COLO668 (cell line): ENCODE measurements at regions not wholly inside any gene's neighbourhood (a gene's known extent, or its start where the extent isn't known, plus 50 kb on each side); places are given as distances from the start of the nearest gene placed in this dataset.

Experiments used
- DNase-seq: peaks from one replicate; lab custom pipeline; 2025; ENCODE audit not compliant: unreplicated experiment; lab: John Stamatoyannopoulos, UW

GRCh38 chr1:201609661-201610318, 70.9 kb downstream of the NAV1 start:
- DNase-seq: no peak

GRCh38 chr1:201610858-201611257, 71.9 kb downstream of the NAV1 start:
- DNase-seq: no peak

- no peak for DNase-seq
These were observed 73.7 kb downstream of the NAV1 start for GRCh38 chr1:201612645-201613044.

DNA sequence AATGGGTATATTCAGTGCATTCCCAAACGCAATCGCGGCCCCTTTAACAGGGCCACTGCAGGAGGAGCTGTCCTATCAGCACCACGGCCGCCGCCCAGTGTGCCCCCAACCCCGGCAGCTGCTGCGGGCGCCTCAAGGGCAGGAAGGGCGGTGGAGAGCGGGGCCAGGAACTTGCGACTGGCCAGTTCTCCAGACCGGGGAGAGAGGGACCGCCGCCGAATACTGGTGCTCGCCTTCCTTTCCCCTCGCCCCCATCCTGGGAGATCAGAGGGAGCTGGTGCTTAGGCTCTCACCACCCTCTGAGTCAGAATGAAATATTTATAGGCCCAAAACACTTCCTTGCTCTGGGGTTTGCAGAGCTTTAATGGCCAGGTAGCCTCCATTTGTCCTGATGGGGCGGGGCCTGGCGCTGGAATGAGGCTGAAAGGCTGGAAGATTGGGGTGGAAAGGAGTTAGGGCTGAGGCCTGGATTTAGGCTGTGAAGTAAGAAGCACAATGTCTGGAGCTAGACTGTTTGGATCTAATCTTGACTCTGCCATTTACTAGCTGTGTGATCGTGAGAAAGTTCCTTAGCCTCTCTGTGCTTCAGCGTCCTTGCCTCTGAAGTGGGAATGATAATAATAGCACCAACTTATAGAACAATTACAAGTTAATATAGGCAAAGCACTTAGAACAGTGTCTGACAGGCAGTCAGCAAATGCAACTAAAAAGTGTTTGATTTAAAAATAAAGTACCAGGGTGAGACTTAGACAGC, 75.5 kb downstream of the NAV1 start:
- DNase-seq: no peak

GRCh38 chr1:201617157-201617556, 78.2 kb downstream of the NAV1 start:
- no peak for DNase-seq

DNA sequence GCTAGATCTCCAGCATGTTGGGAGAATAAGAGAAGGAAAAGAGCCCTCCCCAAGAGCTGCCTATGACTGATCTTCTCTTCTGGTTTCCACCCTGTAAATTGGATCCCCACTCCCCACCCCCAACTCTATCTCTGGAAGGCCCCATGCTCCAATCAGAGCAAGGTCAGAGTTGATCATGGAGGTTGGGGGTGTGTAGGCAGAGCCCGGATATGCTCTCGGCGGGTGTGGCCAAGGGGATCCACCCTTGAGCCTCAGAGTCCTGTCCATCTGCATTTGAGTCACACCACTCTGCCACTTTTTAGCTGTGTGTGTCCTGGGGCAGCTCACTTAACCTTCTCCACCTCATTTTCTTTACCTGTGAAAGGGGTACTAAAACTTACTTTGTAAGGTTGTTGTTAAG, 79.5 kb downstream of the NAV1 start:
- DNase-seq: no peak

DNA sequence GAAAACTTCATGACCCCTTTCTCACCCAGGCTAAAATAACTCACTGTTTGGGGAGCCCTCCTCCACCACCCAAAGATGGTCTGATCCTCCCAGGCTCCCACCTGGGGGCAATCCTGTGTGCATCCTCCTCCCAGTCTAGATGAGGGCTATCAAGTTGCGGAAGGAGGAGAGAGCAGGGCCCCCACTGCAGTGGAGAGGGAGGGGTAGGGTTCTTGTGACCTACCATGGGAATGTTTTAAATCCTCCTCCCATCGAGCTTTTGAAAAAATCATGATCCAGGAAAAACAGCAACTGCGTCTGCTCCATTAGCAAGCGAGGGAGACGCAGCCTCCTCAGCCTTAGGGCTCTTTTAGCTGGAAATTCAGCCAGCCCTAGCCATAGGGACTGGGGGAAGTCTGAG, 80.0 kb downstream of the NAV1 start:
- no peak for DNase-seq

- no peak for DNase-seq
These were observed 80.6 kb downstream of the NAV1 start for GRCh38 chr1:201619513-201619912.

GRCh38 chr1:201622353-201622752, 83.4 kb downstream of the NAV1 start:
- DNase-seq: no peak

DNA sequence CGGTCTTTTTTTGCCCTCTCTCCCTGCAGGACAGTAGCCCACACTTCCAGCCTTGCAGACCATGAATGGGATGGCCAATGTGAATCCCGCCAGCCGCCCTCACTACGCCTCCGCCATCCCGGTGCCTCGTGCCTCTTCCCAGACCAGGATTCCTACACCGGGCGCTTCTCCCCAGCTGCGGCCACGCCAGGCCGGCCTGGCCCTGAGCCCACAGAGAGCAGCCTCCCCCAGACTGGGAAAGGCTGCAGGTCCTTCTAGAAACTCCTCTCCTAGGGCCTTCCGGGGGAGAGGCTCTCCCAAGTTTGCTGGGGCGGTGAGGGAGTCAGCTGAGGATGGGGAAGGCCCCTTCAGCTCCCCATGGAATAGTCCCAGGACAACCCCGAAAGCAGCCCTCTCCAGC, 83.9 kb downstream of the NAV1 start:
- DNase-seq: no peak

- DNase-seq: no peak
These were observed 85.9 kb downstream of the NAV1 start for GRCh38 chr1:201624741-201625225.

DNA sequence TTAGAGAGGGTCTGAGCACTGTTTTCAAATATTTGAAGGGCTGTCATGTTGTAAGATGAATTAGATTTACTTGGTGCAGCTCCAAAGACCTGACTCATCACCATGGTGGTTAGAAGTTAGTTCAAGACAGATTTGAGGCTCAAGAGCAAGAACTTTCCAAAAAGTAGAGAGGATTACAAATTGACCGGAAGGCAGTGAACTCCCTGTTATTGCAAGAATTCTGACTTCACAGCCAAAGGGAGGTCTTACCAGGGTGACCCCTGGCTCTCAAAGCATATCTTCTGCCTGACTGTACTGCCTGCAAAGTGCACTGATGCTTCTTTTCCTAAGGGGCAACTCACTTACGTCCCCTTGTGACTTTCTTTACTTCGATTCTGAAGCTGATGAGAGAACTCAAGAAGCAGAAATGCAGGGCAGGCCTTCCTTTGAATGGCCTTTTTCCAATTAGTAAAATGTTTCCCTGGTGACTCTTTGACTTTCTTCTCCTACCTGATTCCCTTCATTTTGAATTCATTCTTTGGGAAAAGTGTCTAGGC, 86.4 kb downstream of the NAV1 start:
- DNase-seq: no peak

GRCh38 chr1:201625851-201626251, 86.9 kb downstream of the NAV1 start:
- DNase-seq: no peak

- DNase-seq: no peak
These were observed 87.8 kb downstream of the NAV1 start for GRCh38 chr1:201626629-201627275.

- no peak for DNase-seq
These were observed 89.6 kb downstream of the NAV1 start for GRCh38 chr1:201628490-201628889.

GRCh38 chr1:201630582-201630981, 91.7 kb downstream of the NAV1 start:
- DNase-seq: no peak

DNA sequence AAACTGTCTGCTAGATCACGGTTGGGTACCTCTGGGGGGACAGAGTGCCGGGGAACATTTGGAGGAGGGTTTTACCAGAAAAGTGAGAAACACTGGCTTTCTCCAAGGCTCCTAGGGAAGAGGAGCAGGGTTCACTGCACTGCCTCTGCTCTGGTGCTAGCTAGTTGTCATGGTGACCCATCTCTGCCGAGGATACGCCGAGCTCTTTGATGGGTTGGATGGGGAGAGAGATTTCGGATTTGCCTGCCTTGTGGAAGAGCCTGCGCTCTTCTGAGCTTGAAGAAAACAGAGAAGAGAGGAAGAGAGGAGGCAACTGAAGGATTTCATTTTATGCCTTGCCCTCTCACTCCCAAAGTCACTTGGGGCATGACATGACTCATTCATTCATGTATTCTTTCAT, 92.1 kb downstream of the NAV1 start:
- no peak for DNase-seq

GRCh38 chr1:201632364-201632952, 93.5 kb downstream of the NAV1 start:
- no peak for DNase-seq

DNA sequence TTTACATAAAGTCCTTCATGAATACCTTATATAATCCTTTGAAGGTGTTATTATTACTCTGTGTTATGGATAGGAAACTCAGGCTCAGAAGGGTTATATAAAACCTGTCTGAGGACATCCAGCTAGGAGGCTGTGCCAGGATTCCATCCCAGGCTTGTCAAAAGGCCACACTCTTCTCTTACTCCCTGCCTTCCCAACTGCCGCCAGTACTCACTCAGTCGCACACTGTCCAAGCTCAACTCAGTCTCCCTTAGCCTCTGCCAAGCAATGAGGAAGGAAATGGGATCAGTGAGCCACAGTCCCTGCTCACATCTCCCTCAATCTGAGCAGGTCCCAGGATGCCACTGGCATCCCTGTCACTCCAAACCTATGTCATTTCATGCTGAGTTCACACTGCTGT, 94.4 kb downstream of the NAV1 start:
- DNase-seq: no peak

GRCh38 chr1:201633811-201634210, 94.9 kb downstream of the NAV1 start:
- no peak for DNase-seq

DNA sequence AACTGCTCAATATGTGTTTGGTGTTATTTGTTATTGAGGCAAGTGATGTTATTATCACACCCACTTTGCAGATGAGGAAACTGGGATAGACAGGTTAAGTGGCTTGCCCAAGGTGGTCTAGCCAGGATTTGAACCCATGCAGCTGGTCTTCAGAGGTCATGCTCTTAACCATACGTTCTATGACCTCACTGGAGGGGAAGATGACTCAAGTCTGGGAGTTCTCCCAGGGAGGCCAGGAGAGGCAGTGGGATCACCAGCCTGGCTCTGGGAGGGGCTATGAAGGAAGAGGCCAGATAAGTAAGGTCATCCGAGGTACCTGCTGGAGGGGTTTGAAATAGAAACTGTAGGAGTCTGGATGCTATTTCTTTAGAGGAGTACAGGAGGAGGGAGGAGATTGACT, 95.3 kb downstream of the NAV1 start:
- no peak for DNase-seq

DNA sequence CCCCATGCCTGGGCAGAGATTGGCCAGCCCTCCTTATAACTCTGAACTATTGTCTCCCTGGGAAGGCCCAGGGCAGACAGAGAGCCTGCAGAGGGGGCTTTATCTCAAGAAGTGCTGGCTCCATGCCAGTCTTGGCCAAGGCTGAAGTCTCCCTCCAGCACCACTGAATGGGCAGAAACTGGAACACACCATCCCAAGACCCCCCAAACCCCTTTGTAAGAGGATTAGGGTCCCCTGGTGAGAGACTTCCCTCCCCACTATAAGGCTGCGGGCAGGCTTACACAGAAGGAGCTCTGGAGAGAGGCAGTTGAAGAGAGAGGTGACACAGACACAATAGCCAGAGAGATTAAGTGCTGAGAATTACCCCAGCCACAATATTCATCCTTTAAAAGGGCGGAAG, 97.2 kb downstream of the NAV1 start:
- DNase-seq: no peak
